ENCODE measurements at regions not wholly inside any gene's neighbourhood (a gene's known extent, or its start where the extent isn't known, plus 50 kb on each side); places are given as distances from the start of the nearest gene placed in this dataset.

DNA sequence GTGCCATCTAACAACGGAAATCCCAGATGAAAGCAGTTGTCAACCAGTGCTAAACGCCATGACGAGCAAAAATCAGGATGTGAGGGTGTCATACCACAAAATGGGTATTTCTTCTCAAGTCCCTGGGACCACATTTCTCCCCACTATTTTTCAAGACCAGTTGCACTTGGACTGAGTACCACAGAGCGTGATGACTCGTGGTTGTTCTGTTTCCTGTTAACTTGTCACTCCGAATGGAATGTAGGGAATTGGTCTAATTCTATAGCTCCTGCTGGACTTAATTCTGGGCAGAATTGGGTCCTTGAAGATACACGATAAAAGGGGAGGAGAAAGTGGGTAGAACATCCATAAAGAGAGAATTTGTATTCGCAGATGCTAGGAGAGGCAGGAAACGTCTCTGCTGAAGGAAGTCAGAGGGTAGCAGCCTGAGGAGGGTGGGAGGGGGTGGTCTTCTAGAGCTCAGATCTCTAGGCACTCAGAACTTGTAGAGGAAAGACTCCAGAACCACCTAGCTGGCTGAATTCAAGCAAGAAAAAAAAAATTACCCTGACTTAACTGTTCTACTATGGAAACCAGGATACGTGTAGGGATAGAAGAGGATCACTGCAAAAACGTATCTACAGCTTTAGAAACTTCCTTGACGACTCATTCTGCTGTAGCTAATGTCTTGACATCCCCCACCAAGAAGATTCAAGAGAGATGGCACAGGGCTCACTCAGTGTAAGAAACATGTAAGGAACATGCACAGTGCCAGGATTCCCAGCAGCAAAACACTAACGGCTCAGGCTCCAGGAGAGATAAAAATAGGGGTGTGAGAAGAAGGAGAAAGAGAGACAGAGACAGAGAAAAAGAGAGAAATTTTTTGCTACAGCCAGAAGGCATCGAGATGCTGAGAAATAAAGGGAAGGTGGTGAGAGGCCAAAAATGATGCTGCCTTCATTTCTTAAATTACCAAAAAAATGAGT lies 494.7 kb downstream of the CD83 start:
- ATAC-seq (ENCODE audit: low read depth), result no peak
- H3K27me3 Mint-ChIP-seq, result peaks cover 16% of the 10 kb centered on the region
- POLR2A ChIA-PET, result no interaction called here
- no peak overlapping the region for H3K4me3 Mint-ChIP-seq
- no peak overlapping the region for H3K27ac Mint-ChIP-seq
- H3K4me1 Mint-ChIP-seq, result peaks cover 11% of the 10 kb centered on the region
- peaks cover 4% of the 10 kb centered on the region for H3K36me3 Mint-ChIP-seq
- H3K9me3 Mint-ChIP-seq, result peaks cover 5% of the 10 kb centered on the region
- no peak for DNase-seq

DNA sequence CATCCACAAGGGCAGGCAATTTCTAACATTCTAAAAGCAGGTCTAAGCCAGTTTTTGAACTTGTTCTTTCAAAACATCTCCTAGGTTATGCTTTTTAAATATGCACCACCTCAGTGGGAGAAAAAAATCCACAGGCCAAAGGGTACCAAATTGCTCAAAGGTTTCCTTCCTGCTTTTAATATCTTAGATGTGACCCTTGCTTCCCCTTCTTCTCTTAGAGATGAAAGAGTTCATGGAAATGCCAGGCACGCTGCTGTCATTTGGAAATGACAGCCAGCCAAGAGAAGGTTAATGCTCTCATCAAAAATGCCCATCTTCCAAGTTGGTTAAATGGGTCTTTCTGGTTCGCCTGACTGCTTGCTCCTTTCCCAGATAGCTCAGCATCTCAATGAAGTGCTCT lies 497.1 kb downstream of the CD83 start:
- H3K36me3 Mint-ChIP-seq, result peaks cover 4% of the 10 kb centered on the region
- no peak overlapping the region for H3K4me3 Mint-ChIP-seq
- peaks cover 5% of the 10 kb centered on the region for H3K9me3 Mint-ChIP-seq
- no peak for ATAC-seq (ENCODE audit: low read depth)
- no peak for DNase-seq
- POLR2A ChIA-PET, result no interaction called here
- peaks cover 20% of the 10 kb centered on the region for H3K27me3 Mint-ChIP-seq
- no peak overlapping the region for H3K27ac Mint-ChIP-seq
- H3K4me1 Mint-ChIP-seq, result peaks cover 13% of the 10 kb centered on the region

DNA sequence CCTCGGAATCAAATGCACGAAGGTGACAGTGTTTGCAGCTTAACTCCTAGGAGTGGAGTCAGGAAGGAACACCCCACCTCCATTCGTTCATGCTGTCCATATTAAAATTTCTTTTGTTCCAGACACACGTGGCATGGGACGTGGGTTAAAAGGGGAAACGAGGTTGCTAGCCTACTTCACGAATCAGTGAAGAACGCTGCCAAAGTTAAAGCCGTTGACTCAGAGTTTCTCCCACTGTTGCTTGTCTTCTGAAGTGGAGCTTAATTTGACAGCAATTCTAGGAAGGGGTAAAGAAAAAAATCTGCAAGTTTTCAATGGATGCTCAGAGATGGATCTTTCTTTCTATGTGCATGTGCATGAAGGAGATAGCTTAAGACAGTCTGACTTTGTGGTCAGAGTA lies 499.1 kb downstream of the CD83 start:
- H3K27ac Mint-ChIP-seq, result no peak overlapping the region
- peaks cover 15% of the 10 kb centered on the region for H3K4me1 Mint-ChIP-seq
- H3K36me3 Mint-ChIP-seq, result peaks cover 1% of the 10 kb centered on the region
- peaks cover 5% of the 10 kb centered on the region for H3K9me3 Mint-ChIP-seq
- H3K4me3 Mint-ChIP-seq, result no peak overlapping the region
- POLR2A ChIA-PET, result no interaction called here
- ATAC-seq (ENCODE audit: low read depth) (no peak), DNase-seq (no peak)
- H3K27me3 Mint-ChIP-seq, result peaks cover 25% of the 10 kb centered on the region

DNA sequence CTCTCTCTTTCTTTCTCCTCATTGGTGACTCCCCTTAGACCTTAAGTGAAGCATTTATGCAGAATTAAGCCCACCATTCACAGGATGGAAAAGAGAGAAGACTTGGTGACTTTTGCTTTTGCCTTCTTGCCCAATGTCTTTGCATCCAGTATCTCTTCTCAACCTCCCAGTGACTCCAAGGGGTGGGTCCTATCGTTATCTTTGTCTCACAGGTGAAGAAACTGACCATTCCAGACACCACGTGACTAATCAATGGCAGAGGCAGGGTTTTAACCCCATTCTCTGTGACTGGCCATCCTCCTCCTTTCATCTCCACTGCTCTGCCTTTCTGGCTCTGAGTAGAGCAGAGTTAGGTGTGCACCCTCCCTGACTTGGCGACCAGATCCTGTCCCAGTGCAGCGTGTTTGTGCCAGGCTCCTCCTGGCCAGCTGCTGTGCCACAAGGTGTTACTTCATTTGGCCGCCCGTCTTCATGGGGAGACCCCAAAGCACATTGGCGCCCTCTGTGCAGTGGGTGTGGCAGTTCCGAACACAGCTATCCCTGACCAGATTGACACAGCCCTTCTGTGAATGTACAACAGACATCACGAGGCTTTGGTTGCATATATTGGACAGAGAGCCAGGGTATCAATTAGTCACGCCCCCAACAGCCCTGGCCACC lies 501.3 kb downstream of the CD83 start:
- Mint-ChIP-seq H3K36me3 (no peaks in the 10 kb centered on the region), H3K27me3 (peaks cover 12% of the 10 kb centered on the region), H3K9me3 (peaks cover 5% of the 10 kb centered on the region), H3K27ac (no peak overlapping the region), H3K4me3 (no peak overlapping the region), H3K4me1 (peaks cover 12% of the 10 kb centered on the region)
- no peak for DNase-seq
- ATAC-seq (ENCODE audit: low read depth), result no peak
- POLR2A ChIA-PET, result no interaction called here

DNA sequence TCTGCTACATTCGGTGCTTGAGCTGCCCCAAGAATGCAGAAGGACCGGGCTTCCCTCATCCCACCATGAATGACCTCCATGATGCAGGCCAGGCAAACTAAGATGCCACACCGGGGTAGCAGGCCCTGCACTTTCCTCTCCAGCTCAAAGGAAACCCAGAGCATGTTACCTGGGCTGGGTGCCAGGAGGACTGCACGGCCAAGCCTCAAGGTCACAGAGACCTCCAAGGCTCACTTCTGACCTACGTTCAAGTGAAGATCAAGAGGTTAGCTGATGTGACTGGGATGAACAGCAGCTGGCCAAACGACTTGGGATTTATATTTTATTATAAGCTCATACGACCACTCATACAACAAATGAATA lies 501.8 kb downstream of the CD83 start:
- Mint-ChIP-seq H3K9me3 (peaks cover 5% of the 10 kb centered on the region), H3K36me3 (no peaks in the 10 kb centered on the region), H3K4me3 (no peak overlapping the region), H3K27ac (no peak overlapping the region), H3K27me3 (peaks cover 12% of the 10 kb centered on the region), H3K4me1 (peaks cover 12% of the 10 kb centered on the region)
- ATAC-seq (ENCODE audit: low read depth), result no peak
- POLR2A ChIA-PET, result no interaction called here
- no peak for DNase-seq

DNA sequence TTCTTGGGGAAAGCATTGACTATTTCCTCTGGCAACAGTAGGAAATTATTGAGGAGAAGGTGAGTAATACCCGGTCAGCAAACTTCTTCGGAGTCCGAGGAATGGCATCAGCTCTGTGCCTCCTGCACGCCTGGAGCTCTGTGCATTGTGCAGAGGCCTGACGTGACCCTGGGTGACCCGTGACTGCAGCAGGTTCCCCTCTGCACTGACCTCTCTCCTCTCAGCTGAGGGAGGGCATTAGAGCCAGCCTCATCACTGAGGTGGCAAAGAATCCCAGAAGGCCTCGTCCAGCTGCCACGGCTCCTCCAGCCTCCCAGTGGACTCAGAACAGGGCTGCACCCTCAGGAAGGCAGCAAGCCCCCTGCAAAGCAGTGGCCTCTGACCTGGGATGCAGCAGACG lies 502.9 kb downstream of the CD83 start:
- Mint-ChIP-seq H3K27ac (no peak overlapping the region), H3K36me3 (no peaks in the 10 kb centered on the region)
- DNase-seq, result no peak

DNA sequence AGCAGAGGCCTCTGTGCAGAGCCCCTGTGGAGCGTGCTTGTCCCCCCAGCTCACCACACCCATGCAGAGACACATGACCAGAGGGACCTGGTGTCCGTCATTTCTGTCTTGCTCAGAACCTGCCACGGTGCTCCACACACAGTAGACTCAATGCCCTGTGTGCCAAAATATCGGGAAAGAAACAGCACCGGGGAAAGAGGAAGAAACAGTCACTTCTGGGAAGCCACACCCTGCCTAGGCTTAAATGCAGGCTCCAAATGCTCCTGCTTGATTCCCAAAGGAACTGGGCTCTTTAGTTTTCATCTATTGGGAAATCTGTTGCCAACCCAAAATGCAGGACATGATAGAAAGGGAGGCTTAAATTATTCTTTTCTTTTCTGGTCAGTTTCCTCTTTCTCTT lies 503.9 kb downstream of the CD83 start:
- H3K9me3 Mint-ChIP-seq, result peaks cover 2% of the 10 kb centered on the region
- no peak overlapping the region for H3K27ac Mint-ChIP-seq
- H3K4me1 Mint-ChIP-seq, result peaks cover 9% of the 10 kb centered on the region
- H3K4me3 Mint-ChIP-seq, result no peak overlapping the region
- no peaks in the 10 kb centered on the region for H3K36me3 Mint-ChIP-seq
- DNase-seq (no peak), ATAC-seq (ENCODE audit: low read depth) (no peak)
- POLR2A ChIA-PET, result no interaction called here
- peaks cover 15% of the 10 kb centered on the region for H3K27me3 Mint-ChIP-seq

More for the DNA sequence above, 502.9 kb downstream of the CD83 start:
- Mint-ChIP-seq H3K27me3 (peaks cover 15% of the 10 kb centered on the region), H3K4me3 (no peak overlapping the region), H3K4me1 (peaks cover 9% of the 10 kb centered on the region), H3K9me3 (peaks cover 2% of the 10 kb centered on the region)
- POLR2A ChIA-PET, result no interaction called here
- ATAC-seq (ENCODE audit: low read depth), result no peak

DNA sequence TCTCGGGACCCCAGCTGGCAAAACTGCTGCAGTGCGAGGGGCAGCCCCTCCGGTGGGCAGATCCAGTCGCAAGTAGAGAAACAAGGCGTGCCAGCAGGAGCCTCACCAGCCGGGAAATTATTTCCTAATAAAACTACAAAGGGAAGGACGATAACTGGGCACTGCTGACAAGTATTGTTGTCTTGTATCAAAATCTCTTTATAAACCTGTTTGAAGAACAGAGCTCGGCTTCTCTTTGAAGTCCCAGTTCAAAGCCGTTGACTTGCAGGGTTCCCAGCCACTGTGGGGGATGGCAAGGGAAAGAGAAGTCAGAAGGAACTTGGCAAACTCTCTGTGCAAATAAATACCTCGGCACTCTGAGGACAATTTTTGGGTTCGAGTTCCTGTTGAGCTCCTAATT lies 504.5 kb downstream of the CD83 start:
- no peak overlapping the region for H3K27ac Mint-ChIP-seq
- peaks cover 6% of the 10 kb centered on the region for H3K4me1 Mint-ChIP-seq
- DNase-seq (no peak), ATAC-seq (ENCODE audit: low read depth) (no peak)
- H3K4me3 Mint-ChIP-seq, result no peak overlapping the region
- H3K36me3 Mint-ChIP-seq, result no peaks in the 10 kb centered on the region
- peaks cover 1% of the 10 kb centered on the region for H3K9me3 Mint-ChIP-seq
- POLR2A ChIA-PET, result no interaction called here
- H3K27me3 Mint-ChIP-seq, result peaks cover 15% of the 10 kb centered on the region

DNA sequence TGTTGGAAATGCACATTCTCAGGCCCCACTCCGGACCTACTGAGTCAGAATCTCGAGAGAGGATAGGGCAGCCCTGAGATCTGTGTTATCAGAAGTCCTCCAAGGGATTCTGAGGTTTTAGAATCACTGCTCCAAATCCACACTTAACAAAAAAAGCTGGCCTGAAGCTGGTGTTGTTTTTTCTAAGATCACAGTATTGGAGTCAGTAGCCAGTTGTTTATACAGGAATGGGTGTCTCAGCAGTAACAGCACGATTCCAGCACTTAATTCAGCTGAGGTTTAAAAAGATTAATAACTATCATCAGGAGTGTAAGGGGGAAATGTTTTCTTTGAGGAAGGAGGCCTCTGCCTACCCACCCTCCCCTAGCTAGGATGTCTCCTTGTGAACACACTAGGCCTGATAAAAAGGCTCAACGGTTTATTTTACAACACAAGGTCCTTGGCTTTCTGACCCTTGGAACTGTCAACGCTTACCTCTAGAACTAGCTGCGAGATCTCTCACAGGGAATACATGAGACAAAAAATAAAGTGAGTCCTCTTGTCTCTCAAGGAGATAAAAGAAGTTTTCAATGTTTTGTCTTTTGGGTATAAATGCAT lies 505.4 kb downstream of the CD83 start:
- no peak overlapping the region for H3K27ac Mint-ChIP-seq
- POLR2A ChIA-PET, result no interaction called here

DNA sequence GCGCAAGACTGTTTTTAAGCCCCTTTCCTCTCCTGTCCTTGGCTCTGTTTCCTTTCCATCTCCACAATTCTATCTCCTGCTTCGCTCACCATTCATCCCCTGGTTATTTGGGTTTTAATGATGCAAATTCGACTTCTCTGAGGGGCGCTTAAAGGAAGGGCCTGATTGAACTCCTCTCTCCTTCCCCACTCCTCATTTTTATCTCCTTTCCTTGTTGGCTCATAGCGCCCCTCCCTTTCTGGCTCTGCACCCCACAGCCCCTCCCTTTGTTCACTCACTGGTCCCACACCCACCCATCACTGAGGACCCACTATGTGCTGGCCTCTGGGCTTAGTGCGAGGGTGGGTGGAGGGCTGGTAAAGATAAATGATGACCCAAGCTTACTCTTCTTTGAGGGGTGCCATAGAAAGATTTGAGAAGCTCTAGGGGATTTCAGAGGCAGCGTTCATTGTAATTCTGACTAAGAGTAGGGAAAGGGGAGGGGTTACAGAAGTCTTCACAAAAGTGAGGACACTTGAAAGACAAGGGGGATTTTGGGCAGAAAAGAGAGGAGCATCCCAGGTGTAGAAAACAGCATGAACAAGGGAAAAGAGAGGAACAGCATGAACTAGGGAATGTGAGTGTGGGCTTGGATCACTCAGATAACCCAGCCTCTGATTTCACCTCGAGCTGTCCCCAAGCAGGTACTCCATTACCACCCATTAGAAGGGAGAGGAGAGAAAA lies 507.8 kb downstream of the CD83 start:
- H3K4me3 Mint-ChIP-seq, result no peak overlapping the region
- peaks cover 4% of the 10 kb centered on the region for H3K4me1 Mint-ChIP-seq
- no peak for ATAC-seq (ENCODE audit: low read depth)
- POLR2A ChIA-PET, result no interaction called here
- H3K27me3 Mint-ChIP-seq, result peaks cover 11% of the 10 kb centered on the region
- H3K9me3 Mint-ChIP-seq, result peaks cover 7% of the 10 kb centered on the region
- no peaks in the 10 kb centered on the region for H3K36me3 Mint-ChIP-seq
- DNase-seq, result no peak
- H3K27ac Mint-ChIP-seq, result no peak overlapping the region

More for the DNA sequence above, 505.4 kb downstream of the CD83 start:
- Mint-ChIP-seq H3K4me3 (no peak overlapping the region), H3K36me3 (no peaks in the 10 kb centered on the region), H3K4me1 (peaks cover 4% of the 10 kb centered on the region), H3K9me3 (peaks cover 4% of the 10 kb centered on the region), H3K27me3 (peaks cover 15% of the 10 kb centered on the region)
- no peak for ATAC-seq (ENCODE audit: low read depth)
- no peak for DNase-seq

DNA sequence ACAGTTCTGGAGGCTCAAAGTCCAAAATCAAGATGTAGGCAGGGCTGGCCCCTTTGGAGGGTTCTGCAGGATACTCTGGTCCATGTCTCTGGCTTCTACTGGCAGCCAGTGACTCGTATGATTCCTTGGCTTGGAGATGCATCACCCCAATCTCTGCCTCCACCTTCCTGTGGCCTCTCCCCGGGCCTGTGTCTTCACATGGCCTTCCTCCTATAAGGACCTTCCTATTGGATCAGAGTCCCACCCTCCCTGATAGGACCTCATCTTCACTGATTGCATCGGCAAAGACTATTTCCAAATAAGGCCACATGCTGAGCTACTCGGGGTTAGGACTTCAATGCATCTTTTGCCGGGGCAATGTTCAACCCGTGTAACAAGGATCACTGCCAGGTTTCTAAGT lies 509.0 kb downstream of the CD83 start:
- no peak for ATAC-seq (ENCODE audit: low read depth)
- Mint-ChIP-seq H3K27me3 (peaks cover 6% of the 10 kb centered on the region), H3K4me3 (no peak overlapping the region), H3K36me3 (no peaks in the 10 kb centered on the region), H3K9me3 (peaks cover 7% of the 10 kb centered on the region), H3K27ac (no peak overlapping the region), H3K4me1 (peaks cover 2% of the 10 kb centered on the region)
- POLR2A ChIA-PET, result no interaction called here
- no peak for DNase-seq

DNA sequence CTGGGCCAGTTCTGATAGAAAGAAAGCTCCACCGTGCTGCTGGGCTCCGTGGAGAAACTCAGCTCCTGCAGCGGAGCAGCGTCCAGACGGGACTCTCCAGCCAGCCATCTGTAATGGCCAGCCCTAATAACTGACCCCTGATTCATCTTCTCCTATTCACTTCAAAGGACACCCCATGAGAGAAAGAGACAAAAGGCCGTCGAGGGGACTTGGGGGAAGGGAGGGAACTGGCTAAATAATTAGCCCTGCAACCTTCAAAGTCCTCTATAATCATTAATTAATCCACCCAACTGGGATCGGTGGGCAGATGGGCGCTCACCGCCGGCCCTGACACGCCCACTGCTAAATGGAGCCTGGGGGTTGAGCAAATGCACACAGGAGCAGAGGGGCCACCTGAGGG lies 512.4 kb downstream of the CD83 start:
- no peak for DNase-seq
- Mint-ChIP-seq H3K27me3 (peaks cover 7% of the 10 kb centered on the region), H3K36me3 (no peaks in the 10 kb centered on the region), H3K4me1 (peaks cover 16% of the 10 kb centered on the region), H3K9me3 (peaks cover 7% of the 10 kb centered on the region), H3K27ac (no peak overlapping the region), H3K4me3 (no peak overlapping the region)
- POLR2A ChIA-PET, result no interaction called here
- no peak for ATAC-seq (ENCODE audit: low read depth)

DNA sequence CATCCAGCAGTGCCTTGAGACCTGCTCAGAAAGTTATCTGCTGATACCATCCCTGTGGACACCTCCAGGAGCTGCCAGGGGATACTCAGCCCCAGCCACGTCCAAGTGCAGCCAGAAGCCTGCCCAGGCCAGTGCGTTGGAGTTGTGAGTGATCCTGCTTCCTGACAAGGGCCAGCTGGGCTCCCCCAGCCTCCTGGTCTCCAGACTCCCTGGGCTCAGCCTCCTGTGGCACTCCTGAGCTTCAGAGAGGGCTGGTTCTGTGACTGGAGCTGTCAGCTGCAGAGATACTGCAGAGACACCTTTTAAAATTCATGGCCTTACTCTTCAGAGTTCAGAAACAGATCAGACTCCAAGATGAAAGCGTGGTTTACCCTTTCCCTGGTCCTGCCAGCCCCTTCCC lies 515.9 kb downstream of the CD83 start:
- peaks cover 2% of the 10 kb centered on the region for H3K36me3 Mint-ChIP-seq
- H3K27ac Mint-ChIP-seq, result no peak overlapping the region
- peaks cover 36% of the 10 kb centered on the region for H3K4me1 Mint-ChIP-seq
- ATAC-seq (ENCODE audit: low read depth), result no peak
- H3K27me3 Mint-ChIP-seq, result peaks cover 8% of the 10 kb centered on the region
- DNase-seq, result no peak
- no peaks in the 10 kb centered on the region for H3K9me3 Mint-ChIP-seq
- H3K4me3 Mint-ChIP-seq, result no peak overlapping the region
- POLR2A ChIA-PET, result no interaction called here

Data from activated naive CD8-positive, alpha-beta T cell treated with anti-CD3 and anti-CD28 coated beads, Interleukin-2, amount 10 ng/mL, durations not matched to agents 7 days and 5 days (primary cell).